Cardiac muscle cell (in vitro differentiated cells and primary cell): ENCODE measurements at regions not wholly inside any gene's neighbourhood (a gene's known extent, or its start where the extent isn't known, plus 50 kb on each side); places are given as distances from the start of the nearest gene placed in this dataset.

Experiments
- DNase-seq, 2 donors: peaks; one replicate each; pipeline versions ENCODE4 v3.0.0 to v3.0.0-alpha.2; 2010 to 2017; ENCODE audit warnings: low read depth in 1 of 2, low spot score in 1 of 2
- H3K27ac ChIP-seq: fragments of 200-600 bp; sonication (generic); 2 replicates; pipeline ENCODE4 v1.5.1; 2016
- H3K27me3 ChIP-seq: fragments of 200-600 bp; sonication (generic); 2 replicates; pipeline ENCODE4 v1.6.0; 2016; ENCODE audit warnings: control low read depth
- H3K36me3 ChIP-seq: fragments of 200-600 bp; sonication (generic); 2 replicates; pipeline ENCODE4 v1.5.1; 2016; ENCODE audit warnings: control low read depth
- H3K4me1 ChIP-seq: fragments of 200-600 bp; sonication (generic); 2 replicates; pipeline ENCODE4 v1.8.1; 2017; ENCODE audit warnings: low read depth, mild to moderate bottlenecking, mixed run types
- H3K4me3 ChIP-seq: fragments of 200-600 bp; sonication (generic); 2 replicates; pipeline ENCODE4 v1.5.1; 2016; ENCODE audit warnings: mild to moderate bottlenecking
- H3K9me3 ChIP-seq: fragments of 200-600 bp; sonication (generic); 2 replicates; pipeline ENCODE4 v1.5.1; 2017; ENCODE audit warnings: low read depth, mild to moderate bottlenecking, control low read depth
- CTCF ChIP-seq: IDR thresholded peaks from 2 replicates; pipeline ENCODE4 v1.5.1; 2012; ENCODE audit warnings: low read depth, mild to moderate bottlenecking, low read length

DNA sequence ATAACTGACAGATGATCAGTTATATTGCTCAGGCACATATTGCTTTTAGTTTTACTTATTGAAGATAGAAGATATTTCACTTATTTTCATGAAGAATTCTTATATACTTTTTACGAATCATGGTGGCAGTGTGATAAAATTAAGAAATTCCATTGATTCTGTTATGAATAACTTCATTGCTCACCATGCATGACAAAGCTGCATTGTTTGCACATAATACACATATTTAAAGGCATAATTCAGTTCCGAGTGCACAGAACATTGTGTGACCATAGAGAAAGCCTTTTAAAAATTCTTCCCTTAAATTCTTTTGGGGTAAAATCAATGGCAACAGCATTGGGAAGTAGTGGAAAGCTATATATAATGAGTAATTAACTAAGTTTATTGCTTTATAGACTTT is 82.5 kb upstream of the NAALADL2 start:
- no peaks in the 10 kb centered on the region for H3K27me3 ChIP-seq
- H3K4me3 ChIP-seq = no peak overlapping the region
- H3K36me3 ChIP-seq = no peaks in the 10 kb centered on the region
- DNase-seq = no peak
- TF ChIP-seq CTCF = no peak
- H3K27ac ChIP-seq = no peak overlapping the region
- H3K4me1 ChIP-seq = no peaks in the 10 kb centered on the region
- no peaks in the 10 kb centered on the region for H3K9me3 ChIP-seq

DNA sequence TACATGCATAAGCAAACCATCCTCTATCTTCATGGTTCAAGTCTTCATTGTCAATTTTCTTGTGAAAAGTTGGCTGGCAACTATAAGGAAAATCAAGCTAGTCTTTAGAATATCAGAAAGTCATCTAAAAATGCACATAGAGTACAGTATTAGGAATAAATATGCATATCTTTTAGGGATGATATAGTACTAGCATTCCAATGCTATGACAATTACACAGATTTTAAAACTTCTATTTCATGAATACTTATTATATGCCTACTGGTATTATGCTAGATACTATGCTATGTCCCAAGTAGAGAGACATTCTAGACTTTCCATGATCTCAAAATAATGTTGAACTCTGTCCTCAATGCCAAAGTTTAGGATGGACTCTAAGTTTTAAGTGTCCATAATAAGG is 81.3 kb upstream of the NAALADL2 start:
- no peak overlapping the region for H3K4me3 ChIP-seq
- H3K4me1 ChIP-seq = no peaks in the 10 kb centered on the region
- H3K27me3 ChIP-seq = no peaks in the 10 kb centered on the region
- H3K27ac ChIP-seq = no peak overlapping the region
- DNase-seq = no peak
- no peak for TF ChIP-seq CTCF
- no peaks in the 10 kb centered on the region for H3K9me3 ChIP-seq
- H3K36me3 ChIP-seq = no peaks in the 10 kb centered on the region

DNA sequence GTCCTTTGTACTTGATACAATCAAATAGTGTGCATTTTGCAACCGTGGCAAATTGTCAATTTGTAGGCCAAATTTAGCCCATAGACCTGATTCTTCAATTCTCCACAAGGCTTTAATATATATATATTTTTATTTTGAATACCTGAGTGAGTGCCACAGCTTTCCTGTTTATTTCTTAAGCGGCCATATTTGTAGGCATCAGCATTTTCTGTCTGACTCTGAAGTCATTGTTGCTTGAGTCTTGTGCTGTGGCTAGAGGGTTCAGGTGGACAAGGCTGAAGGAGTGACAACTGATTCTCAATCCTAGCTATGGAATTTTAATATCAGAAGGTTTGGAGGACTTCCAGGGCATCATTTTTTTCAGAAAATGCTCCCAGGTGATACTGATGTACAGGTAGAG is 75.6 kb upstream of the NAALADL2 start:
- H3K36me3 ChIP-seq = no peaks in the 10 kb centered on the region
- no peak overlapping the region for H3K4me3 ChIP-seq
- H3K27me3 ChIP-seq = no peaks in the 10 kb centered on the region
- no peaks in the 10 kb centered on the region for H3K9me3 ChIP-seq
- H3K27ac ChIP-seq = no peak overlapping the region
- DNase-seq = no peak
- no peak for TF ChIP-seq CTCF
- no peaks in the 10 kb centered on the region for H3K4me1 ChIP-seq

- Histone ChIP-seq H3K9me3 (no peaks in the 10 kb centered on the region), H3K27ac (no peak overlapping the region), H3K36me3 (no peaks in the 10 kb centered on the region), H3K4me1 (no peaks in the 10 kb centered on the region), H3K4me3 (no peak overlapping the region), H3K27me3 (no peaks in the 10 kb centered on the region)
- DNase-seq = no peak
- no peak for TF ChIP-seq CTCF
Observed at GRCh38 chr3:174784206-174784934, 74.8 kb upstream of the NAALADL2 start.

DNA sequence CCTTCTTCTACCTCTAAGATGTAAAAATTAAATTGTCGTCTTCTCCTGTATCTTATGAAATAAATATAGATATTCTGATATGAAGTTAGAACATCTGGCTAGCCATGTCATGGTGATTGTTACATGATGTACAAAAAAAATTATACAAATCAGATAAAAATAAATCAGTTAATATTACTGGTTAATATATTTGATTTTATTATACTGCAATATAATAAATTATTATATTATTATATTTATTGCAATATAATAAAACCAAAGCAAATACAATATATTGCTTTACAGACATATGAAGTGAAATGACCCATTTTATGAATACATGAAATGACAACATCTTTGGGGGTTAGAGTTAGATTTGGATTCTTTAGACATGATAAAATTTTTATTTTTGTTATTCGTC is 72.3 kb upstream of the NAALADL2 start:
- Histone ChIP-seq H3K27me3 (no peaks in the 10 kb centered on the region), H3K4me3 (no peak overlapping the region), H3K36me3 (no peaks in the 10 kb centered on the region), H3K4me1 (no peaks in the 10 kb centered on the region), H3K9me3 (no peaks in the 10 kb centered on the region), H3K27ac (no peak overlapping the region)
- no peak for DNase-seq
- TF ChIP-seq CTCF = no peak
